K562 (cell line): ENCODE measurements at regions not wholly inside any gene's neighbourhood (a gene's known extent, or its start where the extent isn't known, plus 50 kb on each side); places are given as distances from the start of the nearest gene placed in this dataset.

Source experiments
- ATAC-seq: fragments of 200-7000 bp; cut with Tn5 transposase; 3 replicates; pipeline ENCODE4 v1.9.1; 2020; ENCODE audit warnings: moderate library complexity
- BruUV-seq: library from RNA; stranded (reverse); fragments of 400-500 nt; replicated peaks from 2 replicates; lab custom pipeline; 2021; lab: Mats Ljungman, UMichigan
- CTCF ChIA-PET: fragments of 300-600 bp; formaldehyde crosslinking; extraction: SDS; loops from one replicate; lab custom pipeline; 2021; ENCODE audit warnings: low intra/inter-chr PET ratio; lab: Yijun Ruan, JAX
- POLR2A ChIA-PET: fragments of 300-600, 350-650 bp; sonication (Branson Sonifier 250); formaldehyde crosslinking; extraction: SDS; loops from one replicate; lab custom pipeline; 2021; ENCODE audit warnings: antibody characterized with exemption, inconsistent platforms; lab: Yijun Ruan, JAX
- DNase-seq, 4 experiments: peaks; one replicate each; pipeline versions ENCODE4 v3.0.0 to v3.0.0-alpha.2; 2011 to 2018; ENCODE audit warnings: low spot score in 3 of 4, mixed read lengths in 3 of 4; ENCODE audit errors: extremely low read depth in 1 of 4
- FAIRE-seq: peaks from 2 replicates; lab custom pipeline; 2011; peaks lifted over from hg19 to GRCh38; lab: Jason Lieb, UNC
- H2AFZ ChIP-seq: 2 replicates; pipeline ENCODE4 v1.6.0; 2011; ENCODE audit warnings: low read depth, low read length, control low read depth, inconsistent platforms
- H3K27ac ChIP-seq: fragments of 200-600 bp; 3 replicates; pipeline ENCODE4 v1.8.0; 2011; ENCODE audit warnings: low read depth, mild to moderate bottlenecking, control low read depth, inconsistent platforms, low read length, moderate library complexity, mixed read lengths; ENCODE audit errors: extremely low read depth
- H3K27me3 ChIP-seq, 2 experiments: fragments of 300-600 bp in 1 of 2; 2 replicates in 1 of 2; 3 replicates in 1 of 2; pipeline versions ENCODE4 v1.6.0 to v1.8.0; 2011; ENCODE audit warnings: inconsistent platforms in 2 of 2, low read length in 2 of 2, mild to moderate bottlenecking in 1 of 2, mixed read lengths in 1 of 2, moderate library complexity in 1 of 2; ENCODE audit not compliant: control insufficient read depth in 2 of 2, insufficient read depth in 2 of 2
- H3K36me3 ChIP-seq: fragments of 300-600 bp; 3 replicates; pipeline ENCODE4 v1.8.0; 2011; ENCODE audit warnings: mild to moderate bottlenecking, low read length, inconsistent platforms; ENCODE audit not compliant: control insufficient read depth, insufficient read depth
- H3K4me1 ChIP-seq, 2 experiments: fragments of 200-600 bp in 1 of 2; replicated peaks in 1 of 2; 2 replicates in 1 of 2; 3 replicates in 1 of 2; pipeline versions ENCODE4 v1.5.1 to v1.8.0; 2011; ENCODE audit warnings: inconsistent platforms in 2 of 2, low read length in 2 of 2, mild to moderate bottlenecking in 1 of 2, mixed read lengths in 1 of 2, moderate library complexity in 1 of 2; ENCODE audit not compliant: control insufficient read depth in 2 of 2, insufficient read depth in 2 of 2
- H3K4me2 ChIP-seq: 2 replicates; pipeline ENCODE4 v1.6.1; 2011; ENCODE audit warnings: low read length, control low read depth, inconsistent platforms, mixed read lengths; ENCODE audit not compliant: insufficient read depth
- H3K4me3 ChIP-seq: fragments of 200-600 bp; sonication (generic), shearing (Covaris generic); 2 replicates; pipeline ENCODE4 v1.5.1; 2016; ENCODE audit warnings: control low read depth, inconsistent platforms
- H3K79me2 ChIP-seq: fragments of 200-600 bp; 3 replicates; pipeline ENCODE4 v1.8.0; 2011; ENCODE audit warnings: low read length, inconsistent platforms; ENCODE audit not compliant: control insufficient read depth, insufficient read depth
- H3K9ac ChIP-seq, 2 experiments: 2 replicates each; pipeline versions ENCODE4 v1.6.0 to v1.6.1; 2011; ENCODE audit warnings: low read depth in 2 of 2, low read length in 2 of 2, control low read depth in 1 of 2, inconsistent platforms in 1 of 2, mild to moderate bottlenecking in 1 of 2, mixed read lengths in 1 of 2; ENCODE audit not compliant: insufficient read depth in 1 of 2
- H3K9me1 ChIP-seq: one replicate; pipeline ENCODE4 v1.6.0; 2011; ENCODE audit warnings: inconsistent platforms, mild to moderate bottlenecking, low read length, moderate library complexity; ENCODE audit not compliant: control insufficient read depth, insufficient read depth
- H3K9me3 ChIP-seq: replicated peaks from 2 replicates; pipeline ENCODE4 v1.5.1; 2011; ENCODE audit warnings: low read depth, low read length, inconsistent platforms; ENCODE audit not compliant: control insufficient read depth, insufficient read depth
- H4K20me1 ChIP-seq: replicated peaks from 2 replicates; pipeline ENCODE4 v1.6.1; 2011; ENCODE audit warnings: low read length, inconsistent platforms, mixed read lengths; ENCODE audit not compliant: control insufficient read depth, insufficient read depth
- ADNP ChIP-seq: fragments of 200-800 bp; sonication (Bioruptor generic); IDR thresholded peaks from 2 replicates; pipeline ENCODE4 v1.6.1; 2016; ENCODE audit warnings: missing genetic modification characterization, missing compliant biosample characterization
- CBX5 ChIP-seq: IDR thresholded peaks from 2 replicates; pipeline ENCODE4 v1.6.1; 2014; ENCODE audit warnings: low read depth, borderline replicate concordance
- GTF2A2 ChIP-seq: IDR thresholded peaks from 2 replicates; pipeline ENCODE4 v1.6.1; 2016; ENCODE audit warnings: mild to moderate bottlenecking, missing genetic modification characterization, missing compliant biosample characterization
- HCFC1 ChIP-seq: IDR thresholded peaks from 2 replicates; pipeline ENCODE4 v1.6.1; 2012; ENCODE audit warnings: low read depth, low read length, improper control_type of control experiment
- JUN ChIP-seq, 2 experiments: sonication (generic) in 1 of 2; formaldehyde crosslinking in 1 of 2; IDR thresholded peaks; 2 replicates each; pipeline versions ENCODE4 v1.6.1 to v1.8.0; 2012 to 2022; ENCODE audit warnings: borderline replicate concordance in 2 of 2, mild to moderate bottlenecking in 2 of 2, improper control_type of control experiment in 1 of 2, low read depth in 1 of 2, low read length in 1 of 2, missing genetic modification reagents in 1 of 2
- JUND ChIP-seq, 2 experiments: IDR thresholded peaks; 2 replicates in 1 of 2; 3 replicates in 1 of 2; pipeline ENCODE4 v1.6.1; 2011; ENCODE audit warnings: borderline replicate concordance in 2 of 2, low read depth in 2 of 2, low read length in 2 of 2, improper control_type of control experiment in 1 of 2, missing biosample characterization in 1 of 2, missing genetic modification characterization in 1 of 2, missing genetic modification reagents in 1 of 2
- MAZ ChIP-seq, 2 experiments: fragments of 450-650 bp in 1 of 2; sonication (generic) in 1 of 2; formaldehyde crosslinking; IDR thresholded peaks in 1 of 2; conservative IDR thresholded peaks in 1 of 2; 2 replicates each; pipeline versions ENCODE4 v1.4.0 to v1.5.0; 2020; ENCODE audit warnings: mild to moderate bottlenecking in 1 of 2, missing genetic modification reagents in 1 of 2
- MXI1 ChIP-seq: IDR thresholded peaks from 2 replicates; pipeline ENCODE4 v1.6.1; 2011; ENCODE audit warnings: low read depth, mild to moderate bottlenecking, improper control_type of control experiment, low read length
- NFATC3 ChIP-seq: fragments of 450-650 bp; IDR thresholded peaks from 2 replicates; pipeline ENCODE4 v1.6.1; 2017; ENCODE audit warnings: mild to moderate bottlenecking
- PRMT5 ChIP-seq: sonication (generic); formaldehyde crosslinking; IDR thresholded peaks from 2 replicates; pipeline ENCODE4 v1.5.0; 2020; ENCODE audit warnings: missing genetic modification reagents
- RBBP5 ChIP-seq: fragments of 200-600 bp; sonication (generic); IDR thresholded peaks from 2 replicates; pipeline ENCODE4 v1.6.1; 2012; ENCODE audit warnings: borderline replicate concordance, mild to moderate bottlenecking, low read length, control low read depth, inconsistent platforms; ENCODE audit not compliant: insufficient read depth, poor library complexity, severe bottlenecking
- TBL1XR1 ChIP-seq, 2 experiments: IDR thresholded peaks; 2 replicates each; pipeline ENCODE4 v1.6.1; 2012; ENCODE audit warnings: improper control_type of control experiment in 2 of 2, low read length in 2 of 2, mild to moderate bottlenecking in 1 of 2
- ZNF143 ChIP-seq: sonication (generic); formaldehyde crosslinking; IDR thresholded peaks from 2 replicates; pipeline ENCODE4 v1.9.0; 2022; ENCODE audit warnings: mild to moderate bottlenecking, missing genetic modification reagents
- ZNF707 ChIP-seq: fragments of 250-450 bp; sonication (Bioruptor Pico); conservative IDR thresholded peaks from 2 replicates; pipeline ENCODE4 v1.8.0; 2022; ENCODE audit warnings: inconsistent platforms, mild to moderate bottlenecking, moderate library complexity
- WGBS: fragments of 100-300 bp; shearing (Covaris generic); methylation state at CpG from one replicate; pipeline ENCODE4 v1.1.6; 2016; ENCODE audit warnings: low coverage, mixed read lengths; ENCODE audit not compliant: insufficient coverage; ENCODE audit errors: missing lambda C conversion rate; 5-methylcytosine and 5-hydroxymethylcytosine counted together
- in situ Hi-C: fragments of 300-500 bp; cut with MboI; formaldehyde crosslinking; loops from 4 replicates; pipeline ENCODE4 v1.15.0; 2018; ENCODE audit warnings: inconsistent platforms, mixed read lengths
- intact Hi-C: fragments of 100-400 bp; cut with micrococcal nuclease; formaldehyde crosslinking; loops from 2 replicates; pipeline ENCODE4 v1.14.2; 2022
- TF ChIP-seq, protein P1 (sequence below): sonication (generic); formaldehyde crosslinking; IDR thresholded peaks from 2 replicates; pipeline ENCODE4 v1.8.1; 2023; ENCODE audit warnings: mild to moderate bottlenecking, missing genetic modification reagents
- TF ChIP-seq, protein P2 (sequence below): fragments of 450-650 bp; IDR thresholded peaks from 2 replicates; pipeline ENCODE4 v1.6.1; 2016
- TF ChIP-seq, protein P3 (sequence below): fragments of 200-400 bp; formaldehyde crosslinking; IDR thresholded peaks from 2 replicates; pipeline ENCODE4 v1.6.1; 2017; ENCODE audit warnings: mild to moderate bottlenecking, low read depth, low read length, moderate library complexity
- TF ChIP-seq, protein P4 (sequence below): fragments of 250-450 bp; sonication (Bioruptor Pico); IDR thresholded peaks from 2 replicates; pipeline ENCODE4 v1.8.0; 2022; ENCODE audit warnings: moderate library complexity, mild to moderate bottlenecking, inconsistent platforms

DNA sequence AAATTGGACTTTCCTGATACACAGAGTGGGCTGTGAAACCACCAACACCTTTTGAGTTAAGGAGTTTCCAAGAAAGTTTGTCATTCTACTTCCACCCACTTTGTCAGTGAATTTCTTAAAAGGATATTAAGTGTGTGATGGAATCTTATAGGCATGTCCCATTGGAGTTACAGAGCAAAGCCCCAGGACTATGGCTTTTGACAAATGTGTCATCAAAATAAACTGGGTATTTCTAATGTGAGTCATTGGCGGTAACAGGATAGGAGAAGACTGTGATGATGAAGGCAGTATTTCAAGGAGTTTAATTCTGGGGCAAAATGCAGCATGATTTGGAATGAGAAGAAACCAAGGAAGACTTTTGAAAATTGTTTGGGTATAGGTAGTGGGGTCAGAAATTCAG lies 1013.8 kb upstream of the EEF2KMT start:
- in situ Hi-C loops (no loop called here), intact Hi-C loops (no loop called here)
- DNase-seq (no peak), ATAC-seq (no peak), FAIRE-seq (no peak)
- no peaks in the 10 kb centered on the region for H3K9me1 ChIP-seq
- H3K9me3 ChIP-seq = no peaks in the 10 kb centered on the region
- no peak overlapping the region for H3K4me3 ChIP-seq
- no TSS peak for BruUV-seq
- no peak overlapping the region for H3K27ac ChIP-seq
- no peak overlapping the region for H2AFZ ChIP-seq
- H3K79me2 ChIP-seq = no peaks in the 10 kb centered on the region
- no peak overlapping the region for H3K4me2 ChIP-seq
- TF ChIP-seq HCFC1 (no peak), ADNP (tag) (no peak), MAZ (CRISPR knock-in tag; conservative IDR thresholded peaks at IDR 0.05 in 1 of 2, IDR thresholded peaks at IDR 0.05 in 1 of 2) (no peak), TBL1XR1 (IDR thresholded peaks at IDR 0.05; ENCODE audit: low read length in 2 of 2) (no peak), GTF2A2 (no peak), ZNF707 (CRISPR knock-in tag) (no peak), CBX5 (no peak), MXI1 (no peak), JUN (IDR thresholded peaks at IDR 0.05; ENCODE audit: borderline replicate concordance, low read depth, low read length) (no peak), JUN (CRISPR knock-in tag; IDR thresholded peaks at IDR 0.05; ENCODE audit: borderline replicate concordance) (no peak), PRMT5 (no peak), ZNF143 (no peak), NFATC3 (no peak), JUND (IDR thresholded peaks at IDR 0.05; ENCODE audit: borderline replicate concordance, low read depth, low read length) (no peak), JUND (tag; IDR thresholded peaks at IDR 0.05; ENCODE audit: borderline replicate concordance, low read depth, low read length) (no peak), RBBP5 (no peak)
- TF ChIP-seq, protein P1, sequence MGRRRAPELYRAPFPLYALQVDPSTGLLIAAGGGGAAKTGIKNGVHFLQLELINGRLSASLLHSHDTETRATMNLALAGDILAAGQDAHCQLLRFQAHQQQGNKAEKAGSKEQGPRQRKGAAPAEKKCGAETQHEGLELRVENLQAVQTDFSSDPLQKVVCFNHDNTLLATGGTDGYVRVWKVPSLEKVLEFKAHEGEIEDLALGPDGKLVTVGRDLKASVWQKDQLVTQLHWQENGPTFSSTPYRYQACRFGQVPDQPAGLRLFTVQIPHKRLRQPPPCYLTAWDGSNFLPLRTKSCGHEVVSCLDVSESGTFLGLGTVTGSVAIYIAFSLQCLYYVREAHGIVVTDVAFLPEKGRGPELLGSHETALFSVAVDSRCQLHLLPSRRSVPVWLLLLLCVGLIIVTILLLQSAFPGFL (CRISPR knock-in tag) = no peak
- TF ChIP-seq, protein P2, sequence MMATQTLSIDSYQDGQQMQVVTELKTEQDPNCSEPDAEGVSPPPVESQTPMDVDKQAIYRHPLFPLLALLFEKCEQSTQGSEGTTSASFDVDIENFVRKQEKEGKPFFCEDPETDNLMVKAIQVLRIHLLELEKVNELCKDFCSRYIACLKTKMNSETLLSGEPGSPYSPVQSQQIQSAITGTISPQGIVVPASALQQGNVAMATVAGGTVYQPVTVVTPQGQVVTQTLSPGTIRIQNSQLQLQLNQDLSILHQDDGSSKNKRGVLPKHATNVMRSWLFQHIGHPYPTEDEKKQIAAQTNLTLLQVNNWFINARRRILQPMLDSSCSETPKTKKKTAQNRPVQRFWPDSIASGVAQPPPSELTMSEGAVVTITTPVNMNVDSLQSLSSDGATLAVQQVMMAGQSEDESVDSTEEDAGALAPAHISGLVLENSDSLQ = no peak
- TF ChIP-seq, protein P3, sequence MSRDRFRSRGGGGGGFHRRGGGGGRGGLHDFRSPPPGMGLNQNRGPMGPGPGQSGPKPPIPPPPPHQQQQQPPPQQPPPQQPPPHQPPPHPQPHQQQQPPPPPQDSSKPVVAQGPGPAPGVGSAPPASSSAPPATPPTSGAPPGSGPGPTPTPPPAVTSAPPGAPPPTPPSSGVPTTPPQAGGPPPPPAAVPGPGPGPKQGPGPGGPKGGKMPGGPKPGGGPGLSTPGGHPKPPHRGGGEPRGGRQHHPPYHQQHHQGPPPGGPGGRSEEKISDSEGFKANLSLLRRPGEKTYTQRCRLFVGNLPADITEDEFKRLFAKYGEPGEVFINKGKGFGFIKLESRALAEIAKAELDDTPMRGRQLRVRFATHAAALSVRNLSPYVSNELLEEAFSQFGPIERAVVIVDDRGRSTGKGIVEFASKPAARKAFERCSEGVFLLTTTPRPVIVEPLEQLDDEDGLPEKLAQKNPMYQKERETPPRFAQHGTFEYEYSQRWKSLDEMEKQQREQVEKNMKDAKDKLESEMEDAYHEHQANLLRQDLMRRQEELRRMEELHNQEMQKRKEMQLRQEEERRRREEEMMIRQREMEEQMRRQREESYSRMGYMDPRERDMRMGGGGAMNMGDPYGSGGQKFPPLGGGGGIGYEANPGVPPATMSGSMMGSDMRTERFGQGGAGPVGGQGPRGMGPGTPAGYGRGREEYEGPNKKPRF = no peak
- TF ChIP-seq, protein P4, sequence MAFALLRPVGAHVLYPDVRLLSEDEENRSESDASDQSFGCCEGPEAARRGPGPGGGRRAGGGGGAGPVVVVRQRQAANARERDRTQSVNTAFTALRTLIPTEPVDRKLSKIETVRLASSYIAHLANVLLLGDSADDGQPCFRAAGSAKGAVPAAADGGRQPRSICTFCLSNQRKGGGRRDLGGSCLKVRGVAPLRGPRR (CRISPR knock-in tag) = no peak
- 0% methylated on average over 1 of the region's 1 CpG for WGBS
- H3K9ac ChIP-seq = no peak overlapping the region
- no peaks in the 10 kb centered on the region for H3K36me3 ChIP-seq
- H3K27me3 ChIP-seq = no peaks in the 10 kb centered on the region
- H4K20me1 ChIP-seq = no peaks in the 10 kb centered on the region
- no peaks in the 10 kb centered on the region for H3K4me1 ChIP-seq
- ChIA-PET CTCF (no interaction called here), POLR2A (no interaction called here)
